Nephron (organoid): ENCODE measurements at regions not wholly inside any gene's neighbourhood (a gene's known extent, or its start where the extent isn't known, plus 50 kb on each side); places are given as distances from the start of the nearest gene placed in this dataset.

ENCODE experiments used
- H3K27ac Mint-ChIP-seq, 3 experiments: 2 replicates each; pipeline ENCODE4 v1.8.0; 2020; ENCODE audit warnings: mixed read lengths in 3 of 3, mild to moderate bottlenecking in 2 of 3, moderate library complexity in 1 of 3
- H3K27me3 Mint-ChIP-seq: 2 replicates; pipeline ENCODE4 v1.8.0; 2021; ENCODE audit warnings: low read depth, mild to moderate bottlenecking, moderate library complexity, mixed read lengths
- H3K36me3 Mint-ChIP-seq: 2 replicates; pipeline ENCODE4 v1.8.0; 2020; ENCODE audit warnings: low read depth, mixed read lengths
- H3K4me1 Mint-ChIP-seq: 2 replicates; pipeline ENCODE4 v1.8.0; 2020; ENCODE audit warnings: mixed read lengths
- H3K4me3 Mint-ChIP-seq, 3 experiments: 2 replicates each; pipeline ENCODE4 v1.8.0; 2020; ENCODE audit warnings: mild to moderate bottlenecking in 3 of 3, mixed read lengths in 3 of 3, moderate library complexity in 2 of 3
- H3K9me3 Mint-ChIP-seq: 2 replicates; pipeline ENCODE4 v1.8.0; 2020; ENCODE audit warnings: mixed read lengths
- CTCF ChIP-seq, 3 experiments: fragments of 200-600 bp; sonication (generic); IDR thresholded peaks; one replicate each; pipeline ENCODE4 v1.5.0; 2021; ENCODE audit warnings: antibody characterized with exemption in 3 of 3; ENCODE audit not compliant: unreplicated experiment in 3 of 3

GRCh38 chr5:117805058-117805457 lies 1183.3 kb downstream of the DTWD2 start:
- TF ChIP-seq CTCF (IDR thresholded peaks at IDR 0.05; ENCODE audit: unreplicated experiment in 3 of 3) = no peak
- Mint-ChIP-seq H3K36me3 (no peaks in the 10 kb centered on the region), H3K27me3 (no peaks in the 10 kb centered on the region), H3K4me1 (no peaks in the 10 kb centered on the region), H3K27ac (no peak overlapping the region), H3K4me3 (no peak overlapping the region), H3K9me3 (peaks cover 13% of the 10 kb centered on the region)

GRCh38 chr5:117803533-117803932 lies 1184.8 kb downstream of the DTWD2 start:
- Mint-ChIP-seq H3K36me3 (no peaks in the 10 kb centered on the region), H3K4me1 (no peaks in the 10 kb centered on the region), H3K27me3 (no peaks in the 10 kb centered on the region), H3K9me3 (peaks cover 16% of the 10 kb centered on the region), H3K4me3 (no peak overlapping the region), H3K27ac (no peak overlapping the region)
- no peak for TF ChIP-seq CTCF (IDR thresholded peaks at IDR 0.05; ENCODE audit: unreplicated experiment in 3 of 3)

DNA sequence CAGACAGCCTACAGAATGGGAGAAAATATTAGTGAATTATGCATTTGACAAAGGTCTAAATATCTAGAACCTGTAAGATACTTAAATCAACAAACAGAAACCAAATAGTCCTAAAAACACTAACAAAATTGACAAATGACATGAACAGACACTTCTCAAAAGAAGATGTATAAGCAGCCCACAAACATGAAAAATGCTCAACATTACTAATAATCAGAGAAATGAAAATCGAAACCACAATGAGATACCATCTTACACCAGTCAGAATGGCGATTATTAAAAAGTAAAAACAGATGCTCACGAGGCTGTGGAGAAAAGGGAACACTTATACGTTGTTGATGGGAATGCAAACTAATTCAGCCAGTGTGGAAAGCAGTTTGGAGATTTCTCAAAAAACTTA lies 1186.8 kb downstream of the DTWD2 start:
- Mint-ChIP-seq H3K9me3 (peaks cover 16% of the 10 kb centered on the region), H3K27me3 (no peaks in the 10 kb centered on the region), H3K4me3 (no peak overlapping the region), H3K27ac (no peak overlapping the region), H3K4me1 (no peaks in the 10 kb centered on the region), H3K36me3 (no peaks in the 10 kb centered on the region)
- TF ChIP-seq CTCF (IDR thresholded peaks at IDR 0.05; ENCODE audit: unreplicated experiment in 3 of 3) = no peak

GRCh38 chr5:117800261-117800660 lies 1188.1 kb downstream of the DTWD2 start:
- H3K27ac Mint-ChIP-seq = no peak overlapping the region
- peaks cover 16% of the 10 kb centered on the region for H3K9me3 Mint-ChIP-seq
- no peak overlapping the region for H3K4me3 Mint-ChIP-seq
- TF ChIP-seq CTCF (IDR thresholded peaks at IDR 0.05; ENCODE audit: unreplicated experiment in 3 of 3) = no peak
- H3K36me3 Mint-ChIP-seq = no peaks in the 10 kb centered on the region
- H3K27me3 Mint-ChIP-seq = no peaks in the 10 kb centered on the region
- H3K4me1 Mint-ChIP-seq = no peaks in the 10 kb centered on the region

DNA sequence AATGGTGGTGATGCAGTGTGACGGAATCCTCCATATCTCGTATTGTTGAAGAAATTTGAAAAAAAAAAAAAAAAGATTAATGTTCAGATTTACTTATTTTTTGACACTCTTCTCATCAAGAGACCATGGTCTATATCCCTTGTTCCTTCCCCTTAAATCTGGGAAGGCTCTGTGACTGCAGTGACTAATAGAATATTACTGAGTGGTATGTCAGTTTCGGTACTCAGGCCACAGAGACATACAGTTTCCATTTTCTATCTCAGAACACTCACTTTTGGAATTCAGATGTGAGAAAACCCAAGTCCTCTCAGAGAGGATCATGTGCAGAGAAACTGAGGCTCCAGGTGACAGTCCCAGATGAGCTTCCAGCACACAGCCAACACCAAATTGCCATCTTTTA lies 1193.5 kb downstream of the DTWD2 start:
- H3K9me3 Mint-ChIP-seq = peaks cover under 1% of the 10 kb centered on the region
- no peak for TF ChIP-seq CTCF (IDR thresholded peaks at IDR 0.05; ENCODE audit: unreplicated experiment in 3 of 3)
- H3K27ac Mint-ChIP-seq = no peak overlapping the region
- H3K36me3 Mint-ChIP-seq = no peaks in the 10 kb centered on the region
- H3K27me3 Mint-ChIP-seq = no peaks in the 10 kb centered on the region
- no peaks in the 10 kb centered on the region for H3K4me1 Mint-ChIP-seq
- H3K4me3 Mint-ChIP-seq = no peak overlapping the region

- Mint-ChIP-seq H3K27me3 (no peaks in the 10 kb centered on the region), H3K36me3 (no peaks in the 10 kb centered on the region), H3K9me3 (no peaks in the 10 kb centered on the region), H3K4me1 (no peaks in the 10 kb centered on the region), H3K27ac (no peak overlapping the region), H3K4me3 (no peak overlapping the region)
- no peak for TF ChIP-seq CTCF (IDR thresholded peaks at IDR 0.05; ENCODE audit: unreplicated experiment in 3 of 3)
These were observed 1194.4 kb downstream of the DTWD2 start for GRCh38 chr5:117793963-117794362.
